ENCODE measurements at regions not wholly inside any gene's neighbourhood (a gene's known extent, or its start where the extent isn't known, plus 50 kb on each side); places are given as distances from the start of the nearest gene placed in this dataset.
A peak's percentile ranks its signal among the peaks of the same experiment; 100 is the strongest.

DNA sequence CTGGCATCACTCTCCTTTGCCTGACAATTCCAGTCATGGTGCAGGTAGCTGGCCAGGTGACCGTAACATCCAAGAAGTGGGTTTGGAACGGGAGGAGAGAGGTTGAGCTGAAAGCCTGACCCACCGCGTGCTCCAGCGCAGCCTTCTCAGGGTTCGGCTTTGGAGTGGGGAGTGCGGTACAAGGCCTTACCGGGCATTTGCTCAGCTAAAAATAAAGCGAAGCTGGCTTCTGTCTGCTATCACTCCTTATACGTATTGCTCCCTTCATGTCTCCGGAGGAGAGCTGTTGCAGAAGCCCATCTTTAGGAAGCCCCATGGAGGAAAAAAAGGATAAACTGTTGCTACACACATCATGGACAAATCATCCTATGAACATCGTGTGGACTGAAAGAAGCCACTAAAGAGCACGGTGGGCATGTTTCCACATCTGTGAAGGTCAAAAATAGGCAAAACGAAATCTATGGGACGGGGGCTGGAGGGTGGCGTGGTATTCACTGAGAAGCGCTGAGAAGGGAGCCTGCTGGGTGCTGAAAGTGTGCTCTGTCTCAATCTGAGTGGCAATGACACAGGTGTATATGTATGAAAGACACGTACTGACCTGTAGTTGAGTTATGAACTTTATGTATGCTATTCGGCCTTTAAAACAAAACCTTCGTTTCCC, 57.2 kb upstream of the TAB2 start:
- ChIA-PET CTCF (no interaction called here), POLR2A (no interaction called here)
- TF ChIP-seq ZNF384 (IDR thresholded peaks at IDR 0.05) (no peak), FOXM1 (IDR thresholded peaks at IDR 0.05; ENCODE audit: borderline replicate concordance) (no peak), CTBP1 (IDR thresholded peaks at IDR 0.05; ENCODE audit: borderline replicate concordance) (no peak), NFRKB (IDR thresholded peaks at IDR 0.05) (no peak), SUZ12 (IDR thresholded peaks at IDR 0.05) (no peak), FOXK2 (IDR thresholded peaks at IDR 0.05) (no peak), FOXA1 (IDR thresholded peaks at IDR 0.05) (no peak), ARNT (IDR thresholded peaks at IDR 0.05) (no peak), HDGF (IDR thresholded peaks at IDR 0.05; ENCODE audit: borderline replicate concordance) (no peak), L3MBTL2 (conservative IDR thresholded peaks at IDR 0.05) (no peak), BHLHE40 (IDR thresholded peaks at IDR 0.05; ENCODE audit: borderline replicate concordance) (no peak), ELF4 (IDR thresholded peaks at IDR 0.05) (no peak), LEF1 (IDR thresholded peaks at IDR 0.05; ENCODE audit: borderline replicate concordance) (no peak), TARDBP (IDR thresholded peaks at IDR 0.05) (no peak), SP1 (IDR thresholded peaks at IDR 0.05) (no peak)
- TF ChIP-seq, protein P1, sequence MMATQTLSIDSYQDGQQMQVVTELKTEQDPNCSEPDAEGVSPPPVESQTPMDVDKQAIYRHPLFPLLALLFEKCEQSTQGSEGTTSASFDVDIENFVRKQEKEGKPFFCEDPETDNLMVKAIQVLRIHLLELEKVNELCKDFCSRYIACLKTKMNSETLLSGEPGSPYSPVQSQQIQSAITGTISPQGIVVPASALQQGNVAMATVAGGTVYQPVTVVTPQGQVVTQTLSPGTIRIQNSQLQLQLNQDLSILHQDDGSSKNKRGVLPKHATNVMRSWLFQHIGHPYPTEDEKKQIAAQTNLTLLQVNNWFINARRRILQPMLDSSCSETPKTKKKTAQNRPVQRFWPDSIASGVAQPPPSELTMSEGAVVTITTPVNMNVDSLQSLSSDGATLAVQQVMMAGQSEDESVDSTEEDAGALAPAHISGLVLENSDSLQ (IDR thresholded peaks at IDR 0.05), result no peak
- no peak for DNase-seq (ENCODE audit: extremely low spot score)

DNA sequence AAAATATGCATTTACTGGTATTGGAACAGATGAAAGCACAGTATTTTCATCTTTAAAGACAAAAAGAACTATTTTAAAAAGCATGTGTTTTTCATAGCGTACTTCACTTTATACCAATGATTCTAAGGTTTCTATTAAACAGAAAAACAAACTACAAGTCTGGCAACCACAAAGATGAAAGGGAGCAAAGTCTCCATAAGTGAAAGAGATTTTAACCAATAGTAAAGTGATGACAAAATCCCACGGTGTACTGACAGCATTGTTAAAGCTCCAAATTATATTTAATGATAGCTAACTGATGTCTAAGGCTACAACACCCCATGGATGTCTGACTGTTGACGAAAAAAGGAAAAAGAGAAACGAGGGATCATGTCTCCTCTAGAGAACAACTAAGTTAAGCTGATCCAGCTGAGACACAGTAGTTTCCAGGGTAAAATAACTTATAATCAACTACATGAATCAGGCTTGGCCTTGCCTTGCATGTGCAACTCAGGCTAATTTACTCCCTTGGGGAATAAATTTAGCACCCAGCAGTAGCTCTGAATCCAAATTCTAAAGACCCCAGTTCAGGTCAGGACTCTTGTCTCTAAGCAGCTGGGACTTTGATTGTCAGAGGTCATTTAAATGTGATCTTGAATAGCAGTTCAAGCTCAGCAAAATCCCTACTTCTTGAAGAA, 56.0 kb upstream of the TAB2 start:
- CTCF ChIA-PET, result interaction anchor here (0.7 kb wide), 1 partner anchor 170 kb away, joined by 3 read pairs; no protein-coding TSS in a partner anchor

DNA sequence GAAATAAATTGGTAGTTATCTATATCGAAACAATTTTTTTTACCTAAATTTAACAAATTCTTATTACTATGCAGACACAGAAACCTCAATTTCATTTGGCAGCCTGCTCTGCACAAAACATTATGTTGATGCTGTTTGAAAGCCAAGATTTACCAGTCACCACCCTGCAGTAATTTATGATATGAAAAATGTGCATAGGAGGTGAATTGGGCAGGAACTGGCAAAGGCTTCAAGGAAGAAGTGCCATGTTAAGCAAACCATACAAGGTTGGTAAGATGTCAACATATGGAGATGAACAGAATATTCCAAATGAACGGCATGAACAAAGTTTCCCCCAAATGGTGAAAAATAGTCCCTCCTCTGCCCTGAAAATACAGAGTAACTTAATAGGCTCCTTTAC, 54.2 kb upstream of the TAB2 start:
- CTCF ChIA-PET, result no interaction called here
- no peak for DNase-seq (ENCODE audit: extremely low spot score)
- POLR2A ChIA-PET, result no interaction called here
- TF ChIP-seq L3MBTL2 (conservative IDR thresholded peaks at IDR 0.05) (no peak), TARDBP (IDR thresholded peaks at IDR 0.05) (no peak), ZNF384 (IDR thresholded peaks at IDR 0.05) (no peak), FOXK2 (IDR thresholded peaks at IDR 0.05) (no peak), ARNT (IDR thresholded peaks at IDR 0.05) (no peak), NFRKB (IDR thresholded peaks at IDR 0.05) (no peak), SUZ12 (IDR thresholded peaks at IDR 0.05) (no peak)

More for the DNA sequence above, 56.0 kb upstream of the TAB2 start:
- no peak for DNase-seq (ENCODE audit: extremely low spot score)
- no peak for TF ChIP-seq ARNT (IDR thresholded peaks at IDR 0.05)
- no peak for TF ChIP-seq NFRKB (IDR thresholded peaks at IDR 0.05)
- POLR2A ChIA-PET, result no interaction called here

DNA sequence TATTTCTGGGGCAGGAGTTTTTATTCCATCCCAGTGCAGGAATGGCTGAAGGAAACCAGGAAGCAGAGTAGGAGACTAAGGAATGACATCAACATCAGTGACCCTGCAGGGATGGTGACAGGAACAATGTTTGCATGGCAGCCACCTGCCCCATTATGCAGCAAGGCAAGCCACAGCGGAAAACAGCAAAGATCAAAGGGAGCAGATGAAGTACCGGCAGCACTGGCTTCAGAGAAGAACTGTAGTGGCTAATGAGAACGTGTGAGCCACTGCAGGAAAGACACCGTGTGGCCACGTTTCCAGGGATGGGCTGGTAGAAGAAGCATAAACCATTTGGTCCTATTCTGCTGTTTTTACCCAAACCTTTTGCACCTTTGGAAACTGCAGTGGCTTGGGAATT, 52.9 kb upstream of the TAB2 start:
- no peak for DNase-seq (ENCODE audit: extremely low spot score)
- ChIA-PET POLR2A (no interaction called here), CTCF (no interaction called here)
- TF ChIP-seq ELF4 (IDR thresholded peaks at IDR 0.05) (no peak), TARDBP (IDR thresholded peaks at IDR 0.05) (no peak), LEF1 (IDR thresholded peaks at IDR 0.05; ENCODE audit: borderline replicate concordance) (0 out of 2 replicates have a peak, but pooled peaks have one; percentile 22), HDGF (IDR thresholded peaks at IDR 0.05; ENCODE audit: borderline replicate concordance) (no peak)
- TF ChIP-seq, protein P1 (IDR thresholded peaks at IDR 0.05), result no peak

DNA sequence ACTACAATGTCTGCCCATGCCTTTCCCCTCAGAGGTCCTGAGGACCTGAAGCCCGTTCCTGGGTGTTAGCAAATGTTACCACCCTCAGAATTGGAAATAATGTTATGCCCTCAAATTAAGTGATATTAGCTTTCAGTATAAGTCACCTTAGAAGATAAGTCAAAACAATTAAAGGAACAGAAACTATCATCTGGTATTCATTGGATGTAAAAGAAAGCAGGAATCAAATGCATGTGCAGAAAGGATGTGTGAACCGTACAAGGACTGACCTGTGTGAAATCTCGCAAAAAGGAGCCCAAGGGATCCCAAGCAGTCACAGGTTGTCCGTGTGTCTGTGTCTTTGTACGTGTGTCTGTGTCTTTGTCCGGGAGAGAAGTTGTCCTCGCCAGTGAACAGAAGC, 51.6 kb upstream of the TAB2 start:
- TF ChIP-seq FOXK2 (IDR thresholded peaks at IDR 0.05) (no peak), NFRKB (IDR thresholded peaks at IDR 0.05) (no peak), TARDBP (IDR thresholded peaks at IDR 0.05) (no peak), HDGF (IDR thresholded peaks at IDR 0.05; ENCODE audit: borderline replicate concordance) (no peak), BHLHE40 (IDR thresholded peaks at IDR 0.05; ENCODE audit: borderline replicate concordance) (no peak), FOXA1 (IDR thresholded peaks at IDR 0.05) (no peak), SUZ12 (IDR thresholded peaks at IDR 0.05) (no peak)
- no peak for DNase-seq (ENCODE audit: extremely low spot score)
- ChIA-PET CTCF (no interaction called here), POLR2A (no interaction called here)

DNA sequence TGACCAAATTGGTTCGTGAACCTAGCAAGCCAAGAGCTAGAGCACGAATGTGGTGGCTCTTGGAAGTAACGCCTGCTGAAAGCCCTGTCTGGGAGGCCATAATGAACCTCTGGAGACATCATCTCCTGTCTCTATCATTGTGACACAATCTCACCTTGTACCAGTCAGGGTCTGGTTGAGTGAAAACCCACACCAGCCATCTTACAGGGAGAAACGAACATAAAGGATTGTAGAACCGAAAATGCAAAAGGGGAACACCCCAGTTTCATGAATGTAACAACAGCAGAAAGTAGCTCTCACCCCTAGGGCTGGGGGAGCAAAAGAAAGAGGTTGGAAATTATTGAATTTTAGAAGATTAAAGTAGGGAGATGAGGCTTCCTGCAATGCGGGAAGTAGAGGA, 50.9 kb upstream of the TAB2 start:
- POLR2A ChIA-PET, result no interaction called here
- no peak for TF ChIP-seq ZNF384 (IDR thresholded peaks at IDR 0.05)
- TF ChIP-seq SP1 (IDR thresholded peaks at IDR 0.05), result no peak
- no peak for TF ChIP-seq LEF1 (IDR thresholded peaks at IDR 0.05; ENCODE audit: borderline replicate concordance)
- no peak for TF ChIP-seq FOXM1 (IDR thresholded peaks at IDR 0.05; ENCODE audit: borderline replicate concordance)
- no peak for TF ChIP-seq ELF4 (IDR thresholded peaks at IDR 0.05)
- TF ChIP-seq SUZ12 (IDR thresholded peaks at IDR 0.05), result no peak
- TF ChIP-seq L3MBTL2 (conservative IDR thresholded peaks at IDR 0.05), result no peak
- no peak for TF ChIP-seq FOXA1 (IDR thresholded peaks at IDR 0.05)
- TF ChIP-seq TARDBP (IDR thresholded peaks at IDR 0.05), result no peak
- no peak for TF ChIP-seq BHLHE40 (IDR thresholded peaks at IDR 0.05; ENCODE audit: borderline replicate concordance)
- TF ChIP-seq FOXK2 (IDR thresholded peaks at IDR 0.05), result no peak
- no peak for TF ChIP-seq NFRKB (IDR thresholded peaks at IDR 0.05)
- TF ChIP-seq ARNT (IDR thresholded peaks at IDR 0.05), result no peak
- no peak for TF ChIP-seq CTBP1 (IDR thresholded peaks at IDR 0.05; ENCODE audit: borderline replicate concordance)
- TF ChIP-seq HDGF (IDR thresholded peaks at IDR 0.05; ENCODE audit: borderline replicate concordance), result no peak
- TF ChIP-seq, protein P1 (IDR thresholded peaks at IDR 0.05), result no peak
- CTCF ChIA-PET, result interaction anchor here (0.6 kb wide), 1 partner anchor 1662 kb away, joined by 3 read pairs; no protein-coding TSS in a partner anchor
- DNase-seq (ENCODE audit: extremely low spot score), result no peak
